ENCODE measurements at regions not wholly inside any gene's neighbourhood (a gene's known extent, or its start where the extent isn't known, plus 50 kb on each side); places are given as distances from the start of the nearest gene placed in this dataset.

DNA sequence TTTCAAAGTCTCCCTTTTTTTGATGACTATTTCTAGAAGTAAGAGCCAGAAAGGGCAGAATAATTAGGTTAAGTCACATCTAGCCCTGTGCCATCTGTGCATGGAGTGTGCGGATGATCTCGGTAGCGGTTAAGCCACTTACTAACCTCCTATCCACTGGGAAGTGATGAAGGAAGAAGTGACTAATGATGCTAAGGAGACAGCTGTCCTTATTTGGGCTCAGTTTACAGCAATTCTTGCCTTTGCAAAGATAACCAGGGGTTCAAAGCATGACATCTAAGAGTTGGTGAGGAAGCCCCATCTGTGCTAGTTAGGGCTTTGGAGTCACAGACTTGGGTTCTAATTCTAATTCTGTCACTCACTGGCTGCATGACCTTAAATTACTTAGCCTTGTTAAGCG lies 62.4 kb upstream of the RREB1 start:
- Mint-ChIP-seq H3K36me3 (ENCODE audit: low read depth) (no peaks in the 10 kb centered on the region), H3K27me3 (ENCODE audit: low read depth) (peaks cover 9% of the 10 kb centered on the region), H3K4me1 (peaks cover 23% of the 10 kb centered on the region), H3K27ac (ENCODE audit: unreplicated experiment) (no peak overlapping the region), H3K4me3 (no peak overlapping the region), H3K9me3 (no peaks in the 10 kb centered on the region)
- no peak for DNase-seq (ENCODE audit: low read depth, low spot score)
- no peak for TF ChIP-seq CTCF (conservative IDR thresholded peaks at IDR 0.05)

- Mint-ChIP-seq H3K27me3 (ENCODE audit: low read depth) (peaks cover 13% of the 10 kb centered on the region), H3K4me1 (peaks cover 25% of the 10 kb centered on the region), H3K4me3 (no peak overlapping the region), H3K36me3 (ENCODE audit: low read depth) (no peaks in the 10 kb centered on the region), H3K9me3 (no peaks in the 10 kb centered on the region), H3K27ac (ENCODE audit: unreplicated experiment) (no peak overlapping the region)
- TF ChIP-seq CTCF (conservative IDR thresholded peaks at IDR 0.05): no peak
- no peak for DNase-seq (ENCODE audit: low read depth, low spot score)
These were observed 62.0 kb upstream of the RREB1 start for GRCh38 chr6:7045746-7046145.

DNA sequence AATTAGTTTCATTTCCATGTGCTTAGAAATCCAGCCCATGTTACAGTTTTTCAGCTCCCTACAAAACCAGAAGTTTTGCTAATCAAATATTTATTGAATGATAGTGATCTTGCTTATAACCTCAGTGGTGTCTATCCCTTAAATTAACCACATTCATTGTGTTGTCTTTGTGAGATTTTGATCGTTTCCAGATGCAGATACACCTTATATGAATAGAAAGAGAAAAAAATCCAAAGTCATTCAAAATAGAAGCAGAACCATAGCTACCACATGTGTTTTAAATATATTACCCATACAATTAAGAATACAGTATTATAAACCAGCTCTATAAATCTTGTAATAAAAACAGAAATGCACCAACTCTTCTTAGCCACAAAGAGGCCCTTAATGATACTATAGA lies 60.6 kb upstream of the RREB1 start:
- DNase-seq (ENCODE audit: low read depth, low spot score): no peak
- Mint-ChIP-seq H3K27ac (ENCODE audit: unreplicated experiment) (no peak overlapping the region), H3K4me3 (no peak overlapping the region), H3K36me3 (ENCODE audit: low read depth) (no peaks in the 10 kb centered on the region), H3K4me1 (peaks cover 16% of the 10 kb centered on the region), H3K9me3 (no peaks in the 10 kb centered on the region), H3K27me3 (ENCODE audit: low read depth) (peaks cover 18% of the 10 kb centered on the region)
- no peak for TF ChIP-seq CTCF (conservative IDR thresholded peaks at IDR 0.05)

- Mint-ChIP-seq H3K4me3 (no peak overlapping the region), H3K27ac (ENCODE audit: unreplicated experiment) (no peak overlapping the region), H3K36me3 (ENCODE audit: low read depth) (no peaks in the 10 kb centered on the region), H3K9me3 (no peaks in the 10 kb centered on the region), H3K27me3 (ENCODE audit: low read depth) (peaks cover 23% of the 10 kb centered on the region), H3K4me1 (peaks cover 13% of the 10 kb centered on the region)
- no peak for DNase-seq (ENCODE audit: low read depth, low spot score)
- no peak for TF ChIP-seq CTCF (conservative IDR thresholded peaks at IDR 0.05)
These were observed 59.8 kb upstream of the RREB1 start for GRCh38 chr6:7047966-7048365.

GRCh38 chr6:7048894-7049293 lies 58.9 kb upstream of the RREB1 start:
- Mint-ChIP-seq H3K4me3 (no peak overlapping the region), H3K27ac (ENCODE audit: unreplicated experiment) (no peak overlapping the region), H3K9me3 (no peaks in the 10 kb centered on the region), H3K27me3 (ENCODE audit: low read depth) (peaks cover 25% of the 10 kb centered on the region), H3K36me3 (ENCODE audit: low read depth) (no peaks in the 10 kb centered on the region), H3K4me1 (peaks cover 13% of the 10 kb centered on the region)
- no peak for DNase-seq (ENCODE audit: low read depth, low spot score)
- TF ChIP-seq CTCF (conservative IDR thresholded peaks at IDR 0.05): no peak

DNA sequence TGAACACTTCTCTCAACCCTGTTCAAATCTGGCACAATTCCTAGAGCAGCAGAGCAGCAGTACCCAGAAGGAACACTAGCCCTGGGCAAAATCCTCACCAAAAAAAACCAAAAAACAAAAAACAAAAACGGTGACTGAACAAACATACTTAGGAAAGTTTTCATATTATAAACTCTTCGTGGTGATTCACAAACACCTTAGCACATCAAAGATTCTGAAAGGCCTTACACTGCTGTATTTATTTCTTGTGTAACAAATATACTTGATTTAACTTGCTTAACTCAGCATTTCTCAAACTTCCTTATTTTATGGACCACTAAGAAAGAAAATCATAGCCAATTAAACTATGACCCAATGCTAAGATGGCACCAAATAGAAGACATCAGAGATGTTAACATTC lies 57.8 kb upstream of the RREB1 start:
- H3K36me3 Mint-ChIP-seq (ENCODE audit: low read depth): no peaks in the 10 kb centered on the region

More for the DNA sequence above, 57.8 kb upstream of the RREB1 start:
- DNase-seq (ENCODE audit: low read depth, low spot score): no peak
- Mint-ChIP-seq H3K27ac (ENCODE audit: unreplicated experiment) (no peak overlapping the region), H3K4me1 (peaks cover 13% of the 10 kb centered on the region), H3K9me3 (no peaks in the 10 kb centered on the region), H3K4me3 (peak overlapping the region; percentile 80), H3K27me3 (ENCODE audit: low read depth) (peaks cover 25% of the 10 kb centered on the region)
- no peak for TF ChIP-seq CTCF (conservative IDR thresholded peaks at IDR 0.05)
